ENCODE measurements at regions not wholly inside any gene's neighbourhood (a gene's known extent, or its start where the extent isn't known, plus 50 kb on each side); places are given as distances from the start of the nearest gene placed in this dataset.

GRCh38 chr13:81473366-81473899 is 1132.5 kb upstream of the SPRY2 start:
- no peak overlapping the region for H3K4me3 ChIP-seq
- H3K36me3 ChIP-seq: no peaks in the 10 kb centered on the region
- no peak overlapping the region for H3K27ac ChIP-seq
- peaks cover 0 to 2% (median 0%) of the 10 kb centered on the region in 4 donors for H3K9me3 ChIP-seq
- 94 to 97% methylated on average over 3 of the region's 3 CpGs for WGBS, 2 donors
- intact Hi-C loops (cut with DNase I): no loop called here
- no peak for TF ChIP-seq POLR2A (IDR thresholded peaks at IDR 0.05)
- TF ChIP-seq CTCF (IDR thresholded peaks at IDR 0.05): no peak
- TF ChIP-seq POLR2AphosphoS5 (IDR thresholded peaks at IDR 0.05): no peak
- no peak for TF ChIP-seq EP300 (IDR thresholded peaks at IDR 0.05)
- H3K4me1 ChIP-seq: no peaks in the 10 kb centered on the region
- H3K27me3 ChIP-seq: no peaks in the 10 kb centered on the region
- DNase-seq: no peak

- Histone ChIP-seq H3K9me3 (no peaks in the 10 kb centered on the region), H3K27ac (no peak overlapping the region), H3K36me3 (no peaks in the 10 kb centered on the region), H3K4me1 (no peaks in the 10 kb centered on the region), H3K27me3 (no peaks in the 10 kb centered on the region), H3K4me3 (no peak overlapping the region)
- TF ChIP-seq POLR2A (IDR thresholded peaks at IDR 0.05): no peak
- TF ChIP-seq POLR2AphosphoS5 (IDR thresholded peaks at IDR 0.05): no peak
- 92 to 94% methylated on average over 3 of the region's 3 CpGs for WGBS, 2 donors
- intact Hi-C loops (cut with DNase I): no loop called here
- DNase-seq: no peak
Observed at GRCh38 chr13:81458170-81458569, 1117.2 kb upstream of the SPRY2 start.

GRCh38 chr13:81446441-81446840 is 1105.5 kb upstream of the SPRY2 start:
- no peaks in the 10 kb centered on the region for H3K4me1 ChIP-seq
- no peak for DNase-seq
- H3K27ac ChIP-seq: no peak overlapping the region
- no peaks in the 10 kb centered on the region for H3K9me3 ChIP-seq
- no peaks in the 10 kb centered on the region for H3K27me3 ChIP-seq
- H3K36me3 ChIP-seq: no peaks in the 10 kb centered on the region
- intact Hi-C loops (cut with DNase I): no loop called here
- TF ChIP-seq POLR2AphosphoS5 (IDR thresholded peaks at IDR 0.05): no peak
- TF ChIP-seq CTCF (IDR thresholded peaks at IDR 0.05): no peak
- no peak for TF ChIP-seq EP300 (IDR thresholded peaks at IDR 0.05)
- no peak for TF ChIP-seq POLR2A (IDR thresholded peaks at IDR 0.05)
- no peak overlapping the region for H3K4me3 ChIP-seq

- intact Hi-C loops (cut with DNase I): no loop called here
- WGBS, 2 donors: 67 to 84% methylated on average over 1 of the region's 1 CpG
- no peak overlapping the region for H3K27ac ChIP-seq
- no peaks in the 10 kb centered on the region for H3K9me3 ChIP-seq
- no peak overlapping the region for H3K4me3 ChIP-seq
- no peaks in the 10 kb centered on the region for H3K36me3 ChIP-seq
- H3K27me3 ChIP-seq: no peaks in the 10 kb centered on the region
- no peak for DNase-seq
- TF ChIP-seq POLR2A (IDR thresholded peaks at IDR 0.05) (no peak), CTCF (IDR thresholded peaks at IDR 0.05) (no peak)
- no peaks in the 10 kb centered on the region for H3K4me1 ChIP-seq
Observed at GRCh38 chr13:81442904-81443303, 1102.0 kb upstream of the SPRY2 start.

GRCh38 chr13:81425286-81425685 is 1084.4 kb upstream of the SPRY2 start:
- no peaks in the 10 kb centered on the region for H3K4me1 ChIP-seq
- WGBS, 2 donors: 84 to 88% methylated on average over 2 of the region's 2 CpGs
- H3K27me3 ChIP-seq: no peaks in the 10 kb centered on the region
- H3K4me3 ChIP-seq: no peak overlapping the region
- no peak for DNase-seq
- H3K9me3 ChIP-seq: no peaks in the 10 kb centered on the region
- TF ChIP-seq POLR2A (IDR thresholded peaks at IDR 0.05): no peak
- TF ChIP-seq POLR2AphosphoS5 (IDR thresholded peaks at IDR 0.05): no peak
- no peak for TF ChIP-seq CTCF (IDR thresholded peaks at IDR 0.05)
- no peak for TF ChIP-seq EP300 (IDR thresholded peaks at IDR 0.05)
- H3K36me3 ChIP-seq: no peaks in the 10 kb centered on the region
- no peak overlapping the region for H3K27ac ChIP-seq
- intact Hi-C loops (cut with DNase I): no loop called here

All from sigmoid colon (tissue), 6 donors.